Left ventricle myocardium inferior (tissue), 1 donor: ENCODE measurements at regions not wholly inside any gene's neighbourhood (a gene's known extent, or its start where the extent isn't known, plus 50 kb on each side); places are given as distances from the start of the nearest gene placed in this dataset.

ENCODE experiments used
- DNase-seq: peaks from one replicate; pipeline ENCODE4 v3.0.0-alpha.2; 2020
- H3K27ac ChIP-seq: fragments of 200-600 bp; replicated peaks from 2 replicates; pipeline ENCODE4 v1.8.0; 2021
- H3K27me3 ChIP-seq: fragments of 200-600 bp; 2 replicates; pipeline ENCODE4 v1.8.0; 2021; ENCODE audit warnings: low read depth
- H3K36me3 ChIP-seq: fragments of 200-600 bp; 2 replicates; pipeline ENCODE4 v1.8.0; 2021
- H3K4me1 ChIP-seq: fragments of 200-600 bp; 2 replicates; pipeline ENCODE4 v1.8.0; 2021
- H3K4me3 ChIP-seq: fragments of 200-600 bp; 2 replicates; pipeline ENCODE4 v1.8.0; 2021; ENCODE audit warnings: mild to moderate bottlenecking, moderate library complexity
- H3K9me3 ChIP-seq: fragments of 200-600 bp; replicated peaks from 2 replicates; pipeline ENCODE4 v1.8.0; 2021
- intact Hi-C: fragments of 100-400 bp; cut with micrococcal nuclease; formaldehyde crosslinking; loops from one replicate; pipeline ENCODE4 v1.11.0; 2022
- TF ChIP-seq, protein P1 (sequence below): fragments of 200-600 bp; IDR thresholded peaks from 2 replicates; pipeline ENCODE4 v1.8.0; 2021; ENCODE audit warnings: antibody characterized with exemption, mild to moderate bottlenecking, borderline replicate concordance
- donor health status: DM: no; HTN: yes; CAD: no; lungs with severe emphysema.

DNA sequence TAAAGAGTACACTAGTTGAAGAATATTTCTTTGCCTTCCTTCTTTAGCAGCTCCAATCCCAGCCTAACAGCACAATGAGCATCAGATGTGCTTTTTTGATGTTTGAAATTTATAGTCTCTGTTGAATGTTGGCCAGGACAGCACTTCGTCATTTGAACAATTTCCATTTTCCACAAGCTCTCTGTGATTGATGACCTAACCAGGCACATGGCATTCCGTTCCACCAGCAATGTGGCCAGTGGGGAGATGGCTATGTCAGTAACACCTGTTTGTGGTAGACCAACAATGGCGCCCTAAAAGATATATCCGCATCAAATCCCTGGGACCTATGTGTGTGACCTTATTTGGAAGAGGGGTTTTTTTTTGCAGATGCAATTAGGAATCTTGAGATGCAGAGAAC lies 66.8 kb downstream of the PALM2AKAP2 start:
- intact Hi-C loops, result no loop called here
- H3K4me3 ChIP-seq, result no peak overlapping the region
- TF ChIP-seq, protein P1, sequence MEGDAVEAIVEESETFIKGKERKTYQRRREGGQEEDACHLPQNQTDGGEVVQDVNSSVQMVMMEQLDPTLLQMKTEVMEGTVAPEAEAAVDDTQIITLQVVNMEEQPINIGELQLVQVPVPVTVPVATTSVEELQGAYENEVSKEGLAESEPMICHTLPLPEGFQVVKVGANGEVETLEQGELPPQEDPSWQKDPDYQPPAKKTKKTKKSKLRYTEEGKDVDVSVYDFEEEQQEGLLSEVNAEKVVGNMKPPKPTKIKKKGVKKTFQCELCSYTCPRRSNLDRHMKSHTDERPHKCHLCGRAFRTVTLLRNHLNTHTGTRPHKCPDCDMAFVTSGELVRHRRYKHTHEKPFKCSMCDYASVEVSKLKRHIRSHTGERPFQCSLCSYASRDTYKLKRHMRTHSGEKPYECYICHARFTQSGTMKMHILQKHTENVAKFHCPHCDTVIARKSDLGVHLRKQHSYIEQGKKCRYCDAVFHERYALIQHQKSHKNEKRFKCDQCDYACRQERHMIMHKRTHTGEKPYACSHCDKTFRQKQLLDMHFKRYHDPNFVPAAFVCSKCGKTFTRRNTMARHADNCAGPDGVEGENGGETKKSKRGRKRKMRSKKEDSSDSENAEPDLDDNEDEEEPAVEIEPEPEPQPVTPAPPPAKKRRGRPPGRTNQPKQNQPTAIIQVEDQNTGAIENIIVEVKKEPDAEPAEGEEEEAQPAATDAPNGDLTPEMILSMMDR, result no peak
- no peaks in the 10 kb centered on the region for H3K36me3 ChIP-seq
- H3K9me3 ChIP-seq, result peaks cover 2% of the 10 kb centered on the region
- no peak overlapping the region for H3K27ac ChIP-seq
- peaks cover 51% of the 10 kb centered on the region for H3K4me1 ChIP-seq
- DNase-seq, result no peak
- H3K27me3 ChIP-seq, result no peaks in the 10 kb centered on the region

GRCh38 chr9:109852556-109852955 lies 72.6 kb downstream of the PALM2AKAP2 start:
- no peak for DNase-seq
- Histone ChIP-seq H3K4me3 (no peak overlapping the region), H3K27me3 (no peaks in the 10 kb centered on the region), H3K36me3 (no peaks in the 10 kb centered on the region), H3K4me1 (peaks cover 61% of the 10 kb centered on the region), H3K9me3 (peaks cover 8% of the 10 kb centered on the region), H3K27ac (no peak overlapping the region)
- TF ChIP-seq, protein P1, result no peak
- intact Hi-C loops, result no loop called here

GRCh38 chr9:109855540-109855939 lies 75.5 kb downstream of the PALM2AKAP2 start:
- peaks cover 8% of the 10 kb centered on the region for H3K9me3 ChIP-seq
- TF ChIP-seq, protein P1, result no peak
- no peaks in the 10 kb centered on the region for H3K36me3 ChIP-seq
- intact Hi-C loops, result no loop called here
- DNase-seq, result no peak
- H3K4me3 ChIP-seq, result no peak overlapping the region
- no peaks in the 10 kb centered on the region for H3K27me3 ChIP-seq
- H3K4me1 ChIP-seq, result peaks cover 71% of the 10 kb centered on the region
- peak overlapping the region; percentile 88 for H3K27ac ChIP-seq

DNA sequence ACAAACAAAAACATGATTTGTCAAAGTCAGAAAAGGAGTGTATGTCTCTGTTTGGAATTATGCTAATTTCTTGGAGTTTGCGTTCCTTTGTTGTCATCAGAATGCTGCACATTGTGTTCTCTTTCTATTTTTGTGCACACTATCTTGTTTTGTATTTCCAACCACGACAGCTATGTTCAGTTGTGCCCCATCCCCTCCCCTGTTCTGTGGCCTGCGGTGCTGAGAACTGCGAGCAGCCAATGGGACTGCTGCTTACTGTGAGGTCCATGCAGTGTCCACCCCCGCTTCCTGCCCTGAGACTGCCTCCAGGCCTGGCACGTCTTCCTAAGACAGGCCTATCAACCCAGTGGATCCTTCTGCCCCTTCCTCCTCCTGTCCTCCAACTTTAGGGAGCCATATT lies 76.8 kb downstream of the PALM2AKAP2 start:
- H3K4me1 ChIP-seq, result peaks cover 80% of the 10 kb centered on the region
- H3K9me3 ChIP-seq, result peaks cover 6% of the 10 kb centered on the region
- H3K4me3 ChIP-seq, result no peak overlapping the region
- intact Hi-C loops, result no loop called here
- TF ChIP-seq, protein P1, result no peak
- H3K36me3 ChIP-seq, result no peaks in the 10 kb centered on the region
- H3K27me3 ChIP-seq, result no peaks in the 10 kb centered on the region
- peak; percentile 84 for DNase-seq
- peak overlapping the region; percentile 88 for H3K27ac ChIP-seq

DNA sequence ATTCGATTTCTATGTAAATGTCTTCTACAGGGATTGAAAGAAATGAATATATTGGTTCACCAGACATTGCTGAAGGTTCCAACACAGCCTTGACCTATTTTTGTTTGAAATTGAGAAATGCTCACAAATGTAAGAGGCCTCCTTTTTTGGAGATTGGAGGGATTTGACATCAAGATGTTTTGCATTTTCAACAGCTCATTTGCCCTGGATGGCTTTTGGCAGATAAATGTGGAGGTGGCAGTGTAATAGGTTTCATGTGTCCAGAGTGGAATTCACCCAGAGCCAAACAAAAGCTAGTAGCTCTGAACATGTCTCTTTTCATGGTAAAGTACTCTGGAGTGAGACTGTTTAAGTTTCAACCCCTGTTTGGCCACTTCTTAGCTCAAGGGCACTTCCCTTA lies 77.3 kb downstream of the PALM2AKAP2 start:
- TF ChIP-seq, protein P1, result no peak
- no peaks in the 10 kb centered on the region for H3K27me3 ChIP-seq
- intact Hi-C loops, result no loop called here
- peak overlapping the region; percentile 88 for H3K27ac ChIP-seq
- no peak overlapping the region for H3K4me3 ChIP-seq
- no peaks in the 10 kb centered on the region for H3K36me3 ChIP-seq
- peaks cover under 1% of the 10 kb centered on the region for H3K9me3 ChIP-seq
- DNase-seq, result no peak
- H3K4me1 ChIP-seq, result peaks cover 85% of the 10 kb centered on the region

DNA sequence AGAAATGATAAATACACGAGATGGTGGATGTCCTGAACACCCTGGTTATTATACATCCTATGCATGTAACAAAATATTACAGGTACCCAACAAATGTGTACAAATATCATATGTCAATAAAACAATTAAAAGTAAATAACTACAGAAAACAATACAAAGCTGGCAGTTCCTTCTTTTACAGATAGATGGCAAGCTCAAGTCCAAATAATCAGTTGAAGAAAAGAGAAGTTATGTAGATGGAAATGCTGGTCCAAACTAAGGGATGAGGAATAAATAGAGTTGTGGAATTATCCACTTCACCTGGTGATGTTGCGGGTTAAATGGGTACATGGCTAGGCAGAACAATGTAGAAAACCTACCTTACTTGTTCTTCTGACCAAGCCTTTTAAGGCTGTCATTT lies 79.4 kb downstream of the PALM2AKAP2 start:
- Histone ChIP-seq H3K36me3 (no peaks in the 10 kb centered on the region), H3K9me3 (no peaks in the 10 kb centered on the region), H3K4me3 (no peak overlapping the region), H3K27ac (peak overlapping the region; percentile 88), H3K27me3 (no peaks in the 10 kb centered on the region), H3K4me1 (peaks cover 89% of the 10 kb centered on the region)
- TF ChIP-seq, protein P1, result peak; percentile 42
- intact Hi-C loops, result no loop called here
- no peak for DNase-seq
